Fibroblast of pulmonary artery (primary cell): ENCODE measurements at regions not wholly inside any gene's neighbourhood (a gene's known extent, or its start where the extent isn't known, plus 50 kb on each side); places are given as distances from the start of the nearest gene placed in this dataset.

Source experiments
- DNase-seq: peaks from one replicate; pipeline ENCODE4 v3.0.0-alpha.2; 2010; ENCODE audit warnings: low read depth
- H3K4me3 ChIP-seq: replicated peaks from 2 replicates; pipeline ENCODE4 v1.5.1; 2011; ENCODE audit warnings: low read depth, mild to moderate bottlenecking, control low read depth, low read length, moderate library complexity
- TF ChIP-seq, protein P1 (sequence below): IDR thresholded peaks from 2 replicates; pipeline ENCODE4 v1.5.1; 2011; ENCODE audit warnings: mild to moderate bottlenecking, control low read depth, low read length, inconsistent platforms; ENCODE audit errors: missing control alignments

DNA sequence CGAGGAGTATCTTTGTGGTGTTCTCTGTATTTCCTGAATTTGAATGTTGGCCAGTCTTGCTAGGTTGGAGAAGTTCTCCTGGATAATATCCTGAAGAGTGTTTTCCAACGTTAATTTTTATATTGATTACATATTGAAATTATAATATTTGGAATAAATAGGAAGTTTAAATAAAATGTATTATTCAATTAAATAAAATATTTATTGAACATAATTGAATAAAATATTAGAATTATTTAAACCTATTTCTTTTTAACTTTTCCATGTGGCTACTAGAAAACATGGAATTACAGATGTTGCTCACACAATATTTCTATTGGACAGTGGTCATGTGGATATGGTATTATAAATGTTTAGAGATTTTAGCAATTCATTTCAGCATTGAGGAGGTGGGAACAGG lies 170.8 kb upstream of the FST start:
- H3K4me3 ChIP-seq = no peak overlapping the region
- DNase-seq = no peak
- TF ChIP-seq, protein P1, sequence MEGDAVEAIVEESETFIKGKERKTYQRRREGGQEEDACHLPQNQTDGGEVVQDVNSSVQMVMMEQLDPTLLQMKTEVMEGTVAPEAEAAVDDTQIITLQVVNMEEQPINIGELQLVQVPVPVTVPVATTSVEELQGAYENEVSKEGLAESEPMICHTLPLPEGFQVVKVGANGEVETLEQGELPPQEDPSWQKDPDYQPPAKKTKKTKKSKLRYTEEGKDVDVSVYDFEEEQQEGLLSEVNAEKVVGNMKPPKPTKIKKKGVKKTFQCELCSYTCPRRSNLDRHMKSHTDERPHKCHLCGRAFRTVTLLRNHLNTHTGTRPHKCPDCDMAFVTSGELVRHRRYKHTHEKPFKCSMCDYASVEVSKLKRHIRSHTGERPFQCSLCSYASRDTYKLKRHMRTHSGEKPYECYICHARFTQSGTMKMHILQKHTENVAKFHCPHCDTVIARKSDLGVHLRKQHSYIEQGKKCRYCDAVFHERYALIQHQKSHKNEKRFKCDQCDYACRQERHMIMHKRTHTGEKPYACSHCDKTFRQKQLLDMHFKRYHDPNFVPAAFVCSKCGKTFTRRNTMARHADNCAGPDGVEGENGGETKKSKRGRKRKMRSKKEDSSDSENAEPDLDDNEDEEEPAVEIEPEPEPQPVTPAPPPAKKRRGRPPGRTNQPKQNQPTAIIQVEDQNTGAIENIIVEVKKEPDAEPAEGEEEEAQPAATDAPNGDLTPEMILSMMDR = no peak

DNA sequence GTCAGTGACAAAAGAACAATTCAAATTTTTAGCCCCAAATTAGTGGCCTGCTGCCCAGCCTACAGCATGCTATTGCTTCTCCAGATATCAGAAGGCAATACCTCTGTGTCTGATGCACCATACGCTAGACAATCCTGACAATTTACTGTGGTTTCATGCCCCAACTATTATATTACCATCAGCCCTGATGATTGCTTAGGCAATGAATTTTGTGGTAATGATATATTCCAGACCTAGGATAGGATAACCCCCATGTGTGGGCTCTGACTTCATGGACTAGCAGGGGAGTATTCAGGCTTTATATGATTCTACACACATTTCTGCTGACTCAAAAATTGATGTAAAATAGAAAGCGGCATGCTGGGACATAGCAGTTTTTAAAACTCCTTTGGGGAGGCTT lies 168.7 kb upstream of the FST start:
- DNase-seq = no peak
- TF ChIP-seq, protein P1 = no peak
- no peak overlapping the region for H3K4me3 ChIP-seq

DNA sequence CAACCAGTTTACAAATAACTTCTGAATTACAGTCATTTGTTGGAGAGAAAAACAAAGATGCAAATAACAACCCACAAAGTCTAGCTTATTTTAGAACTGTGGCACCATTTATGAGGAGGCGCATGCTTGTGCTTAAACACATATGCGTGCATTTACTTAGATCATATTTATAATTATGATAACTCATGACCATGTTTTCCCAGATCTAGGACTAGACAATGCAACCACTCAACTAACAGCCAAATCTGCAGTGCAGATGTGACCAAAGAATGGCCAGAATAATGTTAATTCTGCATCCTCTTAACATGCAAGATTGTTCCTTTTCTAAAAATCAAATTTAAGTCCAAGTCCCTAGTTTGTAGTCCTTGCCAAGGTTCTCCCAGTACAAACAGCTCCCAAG lies 167.3 kb upstream of the FST start:
- TF ChIP-seq, protein P1 = no peak
- DNase-seq = no peak
- no peak overlapping the region for H3K4me3 ChIP-seq

DNA sequence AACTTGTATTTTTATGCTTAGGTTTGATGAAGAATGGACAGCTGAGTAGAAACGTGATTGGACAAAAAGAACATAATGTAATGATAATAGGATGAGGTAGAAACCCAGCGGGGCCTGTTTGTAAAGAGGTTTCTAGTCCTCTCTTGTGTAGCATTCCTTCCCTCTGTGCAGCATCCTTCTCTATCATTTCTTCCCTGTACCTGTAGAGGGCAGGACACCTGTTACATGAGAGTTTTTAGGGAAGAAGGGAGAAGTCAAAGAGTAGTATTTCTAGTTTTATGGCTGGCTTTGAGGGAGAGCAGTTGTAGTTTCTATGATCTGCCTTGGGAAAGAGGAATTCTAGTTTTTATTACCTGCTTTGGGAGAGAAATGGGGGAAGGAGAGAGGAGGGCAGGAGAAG lies 162.1 kb upstream of the FST start:
- no peak for DNase-seq
- TF ChIP-seq, protein P1 = no peak
- H3K4me3 ChIP-seq = no peak overlapping the region

DNA sequence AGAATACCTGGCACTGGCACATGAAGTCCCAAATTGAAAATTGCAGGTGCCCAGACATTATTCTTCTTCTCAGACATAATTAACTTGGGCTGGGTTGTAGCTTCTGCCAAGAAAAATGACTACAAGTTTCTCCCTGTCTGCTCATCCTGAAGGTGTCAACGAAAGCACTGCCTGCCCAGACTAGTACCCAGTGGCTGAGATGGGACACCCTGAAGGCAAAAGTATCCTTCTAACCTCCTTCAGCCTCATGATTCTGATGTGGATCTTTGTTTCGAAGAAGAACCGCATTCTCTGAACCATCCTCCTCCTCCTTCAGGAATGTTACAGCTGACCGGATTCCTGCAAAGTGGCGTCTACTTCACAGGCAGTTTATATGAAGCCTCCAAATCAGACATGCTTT lies 161.1 kb upstream of the FST start:
- H3K4me3 ChIP-seq = no peak overlapping the region
- TF ChIP-seq, protein P1 = no peak
- DNase-seq = no peak

DNA sequence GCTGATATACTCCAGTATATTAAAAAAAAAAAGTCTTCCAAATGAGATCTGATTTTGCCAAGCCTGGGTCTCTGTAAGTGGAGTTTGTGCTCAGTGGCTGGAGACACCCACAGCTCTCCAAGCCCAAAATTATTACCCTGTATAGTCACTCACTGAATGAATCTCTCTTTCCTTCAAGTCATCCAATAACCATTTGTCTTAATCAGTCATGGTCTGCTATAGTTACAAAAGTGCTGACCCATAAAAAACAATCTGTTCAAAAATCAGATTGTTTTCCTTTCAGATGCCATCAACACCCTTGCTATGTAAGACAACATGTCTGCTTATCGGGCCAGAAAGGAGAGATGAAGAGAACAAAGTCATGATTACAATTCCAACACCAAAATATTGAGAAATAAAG lies 159.4 kb upstream of the FST start:
- H3K4me3 ChIP-seq = no peak overlapping the region
- TF ChIP-seq, protein P1 = no peak
- no peak for DNase-seq

DNA sequence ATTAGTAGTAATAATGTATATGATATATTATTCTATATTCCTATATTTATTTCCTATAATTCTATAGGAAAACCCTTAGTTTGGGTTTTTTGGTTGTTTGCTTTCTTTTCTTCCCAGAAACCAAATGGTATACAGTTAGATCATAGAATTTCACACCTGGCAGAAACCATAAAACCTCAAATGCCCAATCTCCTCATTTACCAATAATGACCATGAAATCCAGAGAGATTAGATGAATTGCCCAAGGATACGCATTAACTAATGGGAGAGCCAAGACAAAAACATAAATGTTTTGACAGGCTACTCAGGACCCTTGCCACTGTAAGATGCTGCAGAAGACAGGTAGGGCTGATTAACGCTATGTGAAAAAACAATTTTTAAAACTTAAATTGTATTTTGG lies 158.7 kb upstream of the FST start:
- no peak for DNase-seq
- H3K4me3 ChIP-seq = no peak overlapping the region
- TF ChIP-seq, protein P1 = no peak
